HG02981 (cell line): ENCODE measurements at regions not wholly inside any gene's neighbourhood (a gene's known extent, or its start where the extent isn't known, plus 50 kb on each side); places are given as distances from the start of the nearest gene placed in this dataset.
"Not testable (repeated sequence)": the region's sequence is repeated elsewhere in the genome, so short reads cannot be mapped to it uniquely, and the experiment has no call there.

ENCODE experiments used
- ATAC-seq: cut with Tn5 transposase; IDR thresholded peaks from one replicate; pipeline ENCODE4 v1.9.1; 2021; ENCODE audit warnings: mild to moderate bottlenecking, moderate library complexity; ENCODE audit not compliant: unreplicated experiment

GRCh38 chr3:24683090-24683489 is 188.4 kb upstream of the THRB start:
- no peak for ATAC-seq

GRCh38 chr3:24683633-24684384 is 189.2 kb upstream of the THRB start:
- no peak for ATAC-seq

GRCh38 chr3:24684506-24685023 is 189.9 kb upstream of the THRB start:
- ATAC-seq: no peak

- ATAC-seq: no peak
Measured at GRCh38 chr3:24686808-24687207, 192.2 kb upstream of the THRB start.

- no peak for ATAC-seq
Measured at GRCh38 chr3:24687671-24688070, 193.0 kb upstream of the THRB start.

- no peak for ATAC-seq
Measured at GRCh38 chr3:24688446-24689148, 193.9 kb upstream of the THRB start.

- ATAC-seq: no peak
Measured at GRCh38 chr3:24689353-24689752, 194.7 kb upstream of the THRB start.

GRCh38 chr3:24690777-24691176 is 196.1 kb upstream of the THRB start:
- ATAC-seq: no peak

- ATAC-seq: not testable (repeated sequence)
Measured at GRCh38 chr3:24699078-24699477, 204.4 kb upstream of the THRB start.

- ATAC-seq: no peak
Measured at GRCh38 chr3:24704496-24704895, 209.8 kb upstream of the THRB start.

- no peak for ATAC-seq
Measured at GRCh38 chr3:24707936-24708335, 213.3 kb upstream of the THRB start.

- ATAC-seq: no peak
Measured at GRCh38 chr3:24709956-24710355, 215.3 kb upstream of the THRB start.

GRCh38 chr3:24713516-24713915 is 218.9 kb upstream of the THRB start:
- no peak for ATAC-seq

- no peak for ATAC-seq
Measured at GRCh38 chr3:24714436-24714835, 219.8 kb upstream of the THRB start.

- ATAC-seq: no peak
Measured at GRCh38 chr3:24715171-24715792, 220.6 kb upstream of the THRB start.

GRCh38 chr3:24722087-24722486 is 227.4 kb upstream of the THRB start:
- no peak for ATAC-seq

GRCh38 chr3:24725514-24726255 is 231.0 kb upstream of the THRB start:
- ATAC-seq: no peak

GRCh38 chr3:24726423-24726822 is 231.8 kb upstream of the THRB start:
- no peak for ATAC-seq

- no peak for ATAC-seq
Measured at GRCh38 chr3:24730173-24730572, 235.5 kb upstream of the THRB start.

- no peak for ATAC-seq
Measured at GRCh38 chr3:24734019-24734418, 239.4 kb upstream of the THRB start.

- no peak for ATAC-seq
Measured at GRCh38 chr3:24736701-24737100, 242.1 kb upstream of the THRB start.
